ENCODE measurements at regions not wholly inside any gene's neighbourhood (a gene's known extent, or its start where the extent isn't known, plus 50 kb on each side); places are given as distances from the start of the nearest gene placed in this dataset.

DNA sequence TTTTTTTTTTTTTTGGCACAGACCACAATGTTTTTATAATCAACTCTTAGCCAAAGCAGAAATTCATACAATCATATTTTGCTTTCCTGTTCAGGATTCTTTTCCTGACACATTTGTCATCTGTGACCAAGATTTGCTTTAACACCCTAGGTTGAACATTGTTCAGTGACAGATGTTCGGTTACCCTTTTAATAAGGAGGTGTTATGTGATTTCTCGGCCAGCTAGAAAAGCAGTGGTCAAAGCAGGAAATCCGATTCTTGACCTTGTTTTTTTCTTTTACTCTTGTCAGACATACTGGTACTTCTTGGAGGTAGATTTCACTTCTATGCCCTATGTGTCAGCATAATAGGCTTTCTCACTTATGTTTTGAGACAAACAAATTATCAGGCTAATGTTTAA is 335.3 kb upstream of the ACTBL2 start:
- TF ChIP-seq, protein P1, sequence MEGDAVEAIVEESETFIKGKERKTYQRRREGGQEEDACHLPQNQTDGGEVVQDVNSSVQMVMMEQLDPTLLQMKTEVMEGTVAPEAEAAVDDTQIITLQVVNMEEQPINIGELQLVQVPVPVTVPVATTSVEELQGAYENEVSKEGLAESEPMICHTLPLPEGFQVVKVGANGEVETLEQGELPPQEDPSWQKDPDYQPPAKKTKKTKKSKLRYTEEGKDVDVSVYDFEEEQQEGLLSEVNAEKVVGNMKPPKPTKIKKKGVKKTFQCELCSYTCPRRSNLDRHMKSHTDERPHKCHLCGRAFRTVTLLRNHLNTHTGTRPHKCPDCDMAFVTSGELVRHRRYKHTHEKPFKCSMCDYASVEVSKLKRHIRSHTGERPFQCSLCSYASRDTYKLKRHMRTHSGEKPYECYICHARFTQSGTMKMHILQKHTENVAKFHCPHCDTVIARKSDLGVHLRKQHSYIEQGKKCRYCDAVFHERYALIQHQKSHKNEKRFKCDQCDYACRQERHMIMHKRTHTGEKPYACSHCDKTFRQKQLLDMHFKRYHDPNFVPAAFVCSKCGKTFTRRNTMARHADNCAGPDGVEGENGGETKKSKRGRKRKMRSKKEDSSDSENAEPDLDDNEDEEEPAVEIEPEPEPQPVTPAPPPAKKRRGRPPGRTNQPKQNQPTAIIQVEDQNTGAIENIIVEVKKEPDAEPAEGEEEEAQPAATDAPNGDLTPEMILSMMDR (IDR thresholded peaks at IDR 0.05; ENCODE audit: insufficient read depth, low read length, missing control alignments), result no peak
- POLR2A ChIA-PET, result interaction anchor here (1.7 kb wide), 1 partner anchor 641 kb away, joined by 5 read pairs; no protein-coding TSS in a partner anchor
- CTCF ChIA-PET, result interaction anchor here (0.9 to 1.2 kb wide), 2 partner anchors 77 to 643 kb away, joined by 3 to 4 read pairs; no protein-coding TSS in a partner anchor
- no peak for DNase-seq (ENCODE audit: low read depth, low spot score)
- H3K4me3 ChIP-seq (ENCODE audit: low read depth, low read length), result no peak overlapping the region

DNA sequence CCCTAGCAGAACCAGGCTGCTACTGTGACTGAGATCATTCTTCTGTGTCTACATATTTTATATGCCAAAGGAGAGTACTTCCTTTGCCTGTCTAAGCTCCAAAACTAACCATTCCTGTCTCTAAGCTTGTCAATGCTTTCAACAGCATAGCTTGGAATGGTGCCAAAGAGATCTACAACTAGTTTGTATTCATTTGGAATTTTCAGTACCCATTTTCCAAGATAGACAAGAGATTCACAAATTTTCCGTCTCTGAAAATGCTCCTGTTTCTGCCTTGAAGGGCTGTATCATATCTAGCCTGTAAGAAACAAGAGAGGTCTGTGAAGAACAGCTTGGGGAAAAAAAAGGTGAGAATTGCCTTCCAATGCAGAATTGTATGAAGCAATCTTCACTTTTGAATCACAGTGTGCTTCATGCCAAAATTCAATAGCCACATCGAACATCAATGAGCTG is 334.4 kb upstream of the ACTBL2 start:
- no peak for DNase-seq (ENCODE audit: low read depth, low spot score)
- ChIA-PET POLR2A (interaction anchor here (1.7 kb wide), 1 partner anchor 642 kb away, joined by 5 read pairs; no protein-coding TSS in a partner anchor), CTCF (interaction anchor here (0.8 to 1.5 kb wide), 4 partner anchors 37 to 646 kb away, joined by 3 to 4 read pairs (median 4); no protein-coding TSS in a partner anchor)
- no peak overlapping the region for H3K4me3 ChIP-seq (ENCODE audit: low read depth, low read length)
- TF ChIP-seq, protein P1 (IDR thresholded peaks at IDR 0.05; ENCODE audit: insufficient read depth, low read length, missing control alignments), result no peak

GRCh38 chr5:57816108-57816507 is 333.5 kb upstream of the ACTBL2 start:
- ChIA-PET CTCF (interaction anchor here (1.2 to 2.6 kb wide), 5 partner anchors 19 to 646 kb away, joined by 3 to 7 read pairs (median 4); no protein-coding TSS in a partner anchor), POLR2A (interaction anchor here (0.7 to 1.7 kb wide), 6 partner anchors 8 to 644 kb away, joined by 3 to 6 read pairs (median 4); no protein-coding TSS in a partner anchor)
- TF ChIP-seq, protein P1 (IDR thresholded peaks at IDR 0.05; ENCODE audit: insufficient read depth, low read length, missing control alignments), result no peak
- no peak overlapping the region for H3K4me3 ChIP-seq (ENCODE audit: low read depth, low read length)
- DNase-seq (ENCODE audit: low read depth, low spot score), result peak; percentile 94

DNA sequence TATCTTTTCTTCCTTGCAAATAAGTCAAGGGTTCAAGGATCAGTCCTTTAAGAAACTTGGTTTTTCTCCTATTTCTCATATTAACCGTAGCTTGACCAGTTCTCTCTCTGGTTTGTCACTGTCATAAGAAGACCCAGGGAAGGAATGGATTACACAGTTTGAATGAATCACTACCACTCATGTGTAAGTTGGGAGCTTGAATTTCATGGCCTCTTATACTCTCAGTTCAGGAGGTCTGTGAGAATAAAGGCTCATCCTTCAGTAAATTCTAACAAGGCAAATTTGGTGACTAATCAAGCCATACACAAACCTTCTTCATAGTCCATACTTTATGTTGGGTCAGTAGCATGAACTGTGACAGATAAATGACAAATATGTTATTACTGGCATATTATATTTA is 323.1 kb upstream of the ACTBL2 start:
- no peak for DNase-seq (ENCODE audit: low read depth, low spot score)
- ChIA-PET CTCF (interaction anchor here (1.4 to 2.2 kb wide), 3 partner anchors 8 to 655 kb away, joined by 5 to 12 read pairs (median 6); no protein-coding TSS in a partner anchor), POLR2A (no interaction called here)
- no peak overlapping the region for H3K4me3 ChIP-seq (ENCODE audit: low read depth, low read length)
- TF ChIP-seq, protein P1 (IDR thresholded peaks at IDR 0.05; ENCODE audit: insufficient read depth, low read length, missing control alignments), result no peak

DNA sequence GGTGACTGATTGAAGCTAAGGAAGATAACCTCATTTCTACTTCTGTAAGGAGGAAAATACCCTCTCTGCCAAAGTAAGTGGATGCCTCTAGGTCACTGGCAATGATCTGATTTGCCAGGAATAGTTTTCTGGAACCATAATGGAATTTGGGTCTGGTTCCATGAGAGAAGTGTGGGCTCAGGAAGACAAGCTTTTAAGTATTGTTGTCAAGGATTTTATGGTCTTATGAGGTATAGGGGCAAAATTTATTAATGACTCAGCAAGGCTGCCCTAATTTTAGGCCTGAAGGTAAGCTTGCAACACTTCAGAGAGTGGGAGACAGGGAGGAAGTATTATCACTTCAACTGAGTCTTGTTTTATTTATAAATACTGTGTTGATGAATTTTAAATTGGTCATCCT is 322.6 kb upstream of the ACTBL2 start:
- ChIA-PET CTCF (interaction anchor here (1.4 to 2.2 kb wide), 3 partner anchors 9 to 656 kb away, joined by 5 to 12 read pairs (median 6); no protein-coding TSS in a partner anchor), POLR2A (no interaction called here)
- no peak for DNase-seq (ENCODE audit: low read depth, low spot score)
- TF ChIP-seq, protein P1 (IDR thresholded peaks at IDR 0.05; ENCODE audit: insufficient read depth, low read length, missing control alignments), result no peak
- H3K4me3 ChIP-seq (ENCODE audit: low read depth, low read length), result no peak overlapping the region

GRCh38 chr5:57804505-57804904 is 321.9 kb upstream of the ACTBL2 start:
- TF ChIP-seq, protein P1 (IDR thresholded peaks at IDR 0.05; ENCODE audit: insufficient read depth, low read length, missing control alignments), result no peak
- H3K4me3 ChIP-seq (ENCODE audit: low read depth, low read length), result no peak overlapping the region
- DNase-seq (ENCODE audit: low read depth, low spot score), result no peak
- ChIA-PET POLR2A (interaction anchor here (1.0 to 1.5 kb wide), 2 partner anchors 11 to 655 kb away, joined by 3 to 7 read pairs; partner anchors contain the start of gene PLK2), CTCF (interaction anchor here (1.7 to 2.4 kb wide), 3 partner anchors 9 to 656 kb away, joined by 4 to 12 read pairs (median 8); partner anchors contain the start of gene PLK2)

Measured in AG04449 (cell line).